ENCODE measurements at regions not wholly inside any gene's neighbourhood (a gene's known extent, or its start where the extent isn't known, plus 50 kb on each side); places are given as distances from the start of the nearest gene placed in this dataset.

GRCh38 chr11:112748713-112749543 lies 212.3 kb upstream of the NCAM1 start:
- Histone ChIP-seq H3K79me2 (ENCODE audit: insufficient read depth, low read length) (no peaks in the 10 kb centered on the region), H3K27ac (ENCODE audit: extremely low read length, insufficient read depth, low read length) (no peak overlapping the region), H4K20me1 (ENCODE audit: insufficient read depth, low read length) (no peaks in the 10 kb centered on the region), H3K9ac (ENCODE audit: insufficient read depth, low read depth, low read length) (no peak overlapping the region), H3K4me3 (replicated peaks in 1 of 3; ENCODE audit: insufficient read depth in 1 of 3, low read depth in 2 of 3, low read length in 3 of 3) (no peak overlapping the region), H3K4me2 (ENCODE audit: low read depth, low read length) (no peak overlapping the region), H2AFZ (ENCODE audit: low read length) (no peak overlapping the region), H3K4me1 (ENCODE audit: insufficient read depth, low read length) (no peaks in the 10 kb centered on the region), H3K27me3 (ENCODE audit: control insufficient read depth in 1 of 2, insufficient read depth in 2 of 2, low read length in 2 of 2) (peaks cover 4 to 35% of the 10 kb centered on the region in 2 experiments), H3K9me3 (ENCODE audit: low read length) (no peaks in the 10 kb centered on the region), H3K36me3 (replicated peaks in 1 of 2; ENCODE audit: control insufficient read depth in 1 of 2, insufficient read depth in 2 of 2, low read length in 2 of 2) (no peaks in the 10 kb centered on the region)
- in situ Hi-C loops (cut with HindIII; ENCODE audit: extremely low pct_ligation_motif_present, low pct_unique_long_range_greater_than_20kb): no loop called here
- ATAC-seq (no peak), FAIRE-seq (no peak), DNase-seq (ENCODE audit: low spot score) (no peak)
- no TSS peak for BruUV-seq (replicated peaks)
- no peak for TF ChIP-seq HDAC2 (CRISPR knock-in tag; IDR thresholded peaks at IDR 0.05)
- no peak for TF ChIP-seq CC2D1A (CRISPR knock-in tag; IDR thresholded peaks at IDR 0.05)
- no peak for TF ChIP-seq ZNF484 (CRISPR knock-in tag; IDR thresholded peaks at IDR 0.05; ENCODE audit: borderline replicate concordance, low read depth)
- TF ChIP-seq FOXP1 (IDR thresholded peaks at IDR 0.05): no peak
- no peak for TF ChIP-seq FOXP1 (CRISPR knock-in tag; IDR thresholded peaks at IDR 0.05)
- 42% methylated on average over 6 of the region's 10 CpGs for WGBS (ENCODE audit: low lambda C conversion rate)
- intact Hi-C loops (cut with micrococcal nuclease; ENCODE audit: unreplicated experiment): no loop called here
- POLR2A ChIA-PET: no interaction called here
- CTCF ChIA-PET (ENCODE audit: low intra/inter-chr PET ratio, low total read pairs): no interaction called here

- DNase-seq (ENCODE audit: low spot score): no peak
- no peak for ATAC-seq
- Histone ChIP-seq H3K4me2 (ENCODE audit: low read depth, low read length) (no peak overlapping the region), H3K4me3 (replicated peaks in 1 of 3; ENCODE audit: insufficient read depth in 1 of 3, low read depth in 2 of 3, low read length in 3 of 3) (no peak overlapping the region), H3K9ac (ENCODE audit: insufficient read depth, low read depth, low read length) (no peak overlapping the region), H3K27ac (ENCODE audit: extremely low read length, insufficient read depth, low read length) (no peak overlapping the region), H3K4me1 (ENCODE audit: insufficient read depth, low read length) (no peaks in the 10 kb centered on the region), H3K9me3 (ENCODE audit: low read length) (no peaks in the 10 kb centered on the region), H3K79me2 (ENCODE audit: insufficient read depth, low read length) (no peaks in the 10 kb centered on the region), H4K20me1 (ENCODE audit: insufficient read depth, low read length) (no peaks in the 10 kb centered on the region), H2AFZ (ENCODE audit: low read length) (no peak overlapping the region), H3K36me3 (replicated peaks in 1 of 2; ENCODE audit: control insufficient read depth in 1 of 2, insufficient read depth in 2 of 2, low read length in 2 of 2) (no peaks in the 10 kb centered on the region), H3K27me3 (ENCODE audit: control insufficient read depth in 1 of 2, insufficient read depth in 2 of 2, low read length in 2 of 2) (peaks cover 3 to 15% of the 10 kb centered on the region in 2 experiments)
- 0% methylated on average over 3 of the region's 4 CpGs for WGBS (ENCODE audit: low lambda C conversion rate)
- intact Hi-C loops (cut with micrococcal nuclease; ENCODE audit: unreplicated experiment) (no loop called here), in situ Hi-C loops (cut with HindIII; ENCODE audit: extremely low pct_ligation_motif_present, low pct_unique_long_range_greater_than_20kb) (no loop called here)
- BruUV-seq (replicated peaks): no TSS peak
- POLR2A ChIA-PET: no interaction called here
- FAIRE-seq: no peak
- CTCF ChIA-PET (ENCODE audit: low intra/inter-chr PET ratio, low total read pairs): no interaction called here
- no peak for TF ChIP-seq E2F2 (CRISPR knock-in tag; IDR thresholded peaks at IDR 0.05; ENCODE audit: borderline replicate concordance)
- no peak for TF ChIP-seq ZNF703 (CRISPR knock-in tag; IDR thresholded peaks at IDR 0.05; ENCODE audit: borderline replicate concordance)
- TF ChIP-seq ZNF605 (CRISPR knock-in tag; IDR thresholded peaks at IDR 0.05): no peak
- TF ChIP-seq ZSCAN31 (CRISPR knock-in tag; IDR thresholded peaks at IDR 0.05; ENCODE audit: low read depth): no peak
- TF ChIP-seq, protein P1, sequence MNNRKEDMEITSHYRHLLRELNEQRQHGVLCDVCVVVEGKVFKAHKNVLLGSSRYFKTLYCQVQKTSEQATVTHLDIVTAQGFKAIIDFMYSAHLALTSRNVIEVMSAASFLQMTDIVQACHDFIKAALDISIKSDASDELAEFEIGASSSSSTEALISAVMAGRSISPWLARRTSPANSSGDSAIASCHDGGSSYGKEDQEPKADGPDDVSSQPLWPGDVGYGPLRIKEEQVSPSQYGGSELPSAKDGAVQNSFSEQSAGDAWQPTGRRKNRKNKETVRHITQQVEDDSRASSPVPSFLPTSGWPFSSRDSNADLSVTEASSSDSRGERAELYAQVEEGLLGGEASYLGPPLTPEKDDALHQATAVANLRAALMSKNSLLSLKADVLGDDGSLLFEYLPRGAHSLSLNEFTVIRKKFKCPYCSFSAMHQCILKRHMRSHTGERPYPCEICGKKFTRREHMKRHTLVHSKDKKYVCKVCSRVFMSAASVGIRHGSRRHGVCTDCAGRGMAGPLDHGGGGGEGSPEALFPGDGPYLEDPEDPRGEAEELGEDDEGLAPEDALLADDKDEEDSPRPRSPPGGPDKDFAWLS (CRISPR knock-in tag; IDR thresholded peaks at IDR 0.05; ENCODE audit: borderline replicate concordance): no peak
- no peak for TF ChIP-seq KLF6 (CRISPR knock-in tag; IDR thresholded peaks at IDR 0.05)
- no peak for TF ChIP-seq ZUFSP (CRISPR knock-in tag; IDR thresholded peaks at IDR 0.05; ENCODE audit: borderline replicate concordance)
- no peak for TF ChIP-seq CCDC6 (CRISPR knock-in tag; IDR thresholded peaks at IDR 0.05)
- TF ChIP-seq NKX3-1 (CRISPR knock-in tag; IDR thresholded peaks at IDR 0.05): no peak
Measured at GRCh38 chr11:112751329-112751728, 209.9 kb upstream of the NCAM1 start.

Measured in HepG2 (cell line).